ENCODE measurements at regions not wholly inside any gene's neighbourhood (a gene's known extent, or its start where the extent isn't known, plus 50 kb on each side); places are given as distances from the start of the nearest gene placed in this dataset.

GRCh38 chr16:81158964-81159363 is 62.8 kb upstream of the GCSH start:
- H3K4me3 ChIP-seq: no peak overlapping the region
- H3K27me3 ChIP-seq: no peaks in the 10 kb centered on the region
- H3K4me1 ChIP-seq: no peaks in the 10 kb centered on the region
- H3K9me3 ChIP-seq: no peaks in the 10 kb centered on the region
- H3K27ac ChIP-seq: no peak overlapping the region
- DNase-seq: no peak
- no peaks in the 10 kb centered on the region for H3K36me3 ChIP-seq
- intact Hi-C loops (cut with DNase I; ENCODE audit: low total_unique reads): no loop called here
- no peak for TF ChIP-seq CTCF (IDR thresholded peaks at IDR 0.05)

DNA sequence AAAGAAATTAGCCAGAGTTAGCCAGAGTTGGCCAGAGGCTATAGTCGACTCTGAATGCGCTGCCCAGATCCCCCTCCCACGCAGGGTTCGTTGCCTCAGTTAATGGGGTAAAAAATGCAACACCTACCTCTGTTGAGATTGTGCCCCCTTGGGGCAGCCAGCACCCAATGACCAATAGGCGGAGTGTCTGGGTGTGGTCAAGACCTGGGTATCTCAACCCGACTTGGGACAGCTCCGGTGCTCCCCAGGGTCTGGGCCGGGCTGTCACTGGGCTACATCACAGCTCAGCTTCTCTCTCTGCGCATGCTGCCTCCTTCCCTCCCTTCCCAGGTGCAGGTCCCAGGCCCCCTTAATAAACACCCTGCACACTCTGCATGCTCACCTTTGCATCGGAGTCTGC is 59.6 kb upstream of the GCSH start:
- intact Hi-C loops (cut with DNase I; ENCODE audit: low total_unique reads): no loop called here

GRCh38 chr16:81151648-81152310 is 55.6 kb upstream of the GCSH start:
- H3K4me1 ChIP-seq: no peaks in the 10 kb centered on the region
- peaks cover 0 to 7% (median 0%) of the 10 kb centered on the region in 3 donors for H3K36me3 ChIP-seq
- no peak overlapping the region for H3K27ac ChIP-seq
- no peaks in the 10 kb centered on the region for H3K27me3 ChIP-seq
- no peaks in the 10 kb centered on the region for H3K9me3 ChIP-seq
- H3K4me3 ChIP-seq: no peak overlapping the region
- no peak for TF ChIP-seq CTCF (IDR thresholded peaks at IDR 0.05)
- intact Hi-C loops (cut with DNase I; ENCODE audit: low total_unique reads): no loop called here
- no peak for DNase-seq

More for the DNA sequence above, 59.6 kb upstream of the GCSH start:
- Histone ChIP-seq H3K4me1 (no peaks in the 10 kb centered on the region), H3K9me3 (no peaks in the 10 kb centered on the region), H3K27ac (no peak overlapping the region), H3K27me3 (no peaks in the 10 kb centered on the region), H3K36me3 (no peaks in the 10 kb centered on the region), H3K4me3 (no peak overlapping the region)
- DNase-seq: no peak
- TF ChIP-seq CTCF (IDR thresholded peaks at IDR 0.05): no peak

GRCh38 chr16:81149614-81150013 is 53.4 kb upstream of the GCSH start:
- intact Hi-C loops (cut with DNase I; ENCODE audit: low total_unique reads): no loop called here

DNA sequence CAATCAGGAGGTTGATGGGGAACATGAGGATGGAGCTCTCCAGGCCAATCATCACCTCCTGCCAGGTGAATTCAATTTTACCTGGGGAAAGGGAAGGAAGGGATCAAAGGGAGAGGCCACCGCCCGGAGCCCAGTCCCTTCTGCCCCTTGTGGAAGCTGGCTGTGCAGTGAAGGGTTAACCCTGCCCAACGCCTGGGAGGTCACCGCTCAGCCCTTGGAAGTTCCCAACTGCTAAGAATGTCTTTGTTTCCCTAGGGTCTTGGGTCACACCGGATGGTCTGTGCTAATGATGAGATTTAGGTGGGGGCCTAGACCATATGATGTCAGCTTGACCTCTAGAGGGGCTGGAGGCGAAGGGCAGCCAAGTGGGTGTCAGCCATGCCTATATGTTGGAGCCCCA is 52.1 kb upstream of the GCSH start:
- H3K27me3 ChIP-seq: no peaks in the 10 kb centered on the region
- H3K27ac ChIP-seq: no peak overlapping the region
- peaks cover 0 to 7% (median 0%) of the 10 kb centered on the region in 3 donors for H3K36me3 ChIP-seq
- no peaks in the 10 kb centered on the region for H3K9me3 ChIP-seq
- H3K4me1 ChIP-seq: no peaks in the 10 kb centered on the region
- intact Hi-C loops (cut with DNase I; ENCODE audit: low total_unique reads): no loop called here
- no peak overlapping the region for H3K4me3 ChIP-seq
- TF ChIP-seq CTCF (IDR thresholded peaks at IDR 0.05): no peak
- no peak for DNase-seq

More at GRCh38 chr16:81149614-81150013, 53.4 kb upstream of the GCSH start:
- no peaks in the 10 kb centered on the region for H3K27me3 ChIP-seq
- H3K9me3 ChIP-seq: no peaks in the 10 kb centered on the region
- no peak overlapping the region for H3K27ac ChIP-seq
- H3K4me1 ChIP-seq: no peaks in the 10 kb centered on the region
- DNase-seq: no peak
- no peak for TF ChIP-seq CTCF (IDR thresholded peaks at IDR 0.05)
- H3K4me3 ChIP-seq: no peak overlapping the region
- peaks cover 0 to 7% (median 0%) of the 10 kb centered on the region in 3 donors for H3K36me3 ChIP-seq
